H1 (cell line): ENCODE measurements at regions not wholly inside any gene's neighbourhood (a gene's known extent, or its start where the extent isn't known, plus 50 kb on each side); places are given as distances from the start of the nearest gene placed in this dataset.

Experiments
- CTCF ChIA-PET: fragments of 300-600 bp; sonication (Branson Sonifier 250); formaldehyde crosslinking; loops from one replicate; lab custom pipeline; 2021; ENCODE audit not compliant: partially characterized antibody; lab: Charles Lee
- POLR2A ChIA-PET: fragments of 300-600 bp; sonication (Branson Sonifier 250); formaldehyde crosslinking; loops from one replicate; lab custom pipeline; 2021; ENCODE audit warnings: inconsistent platforms; ENCODE audit not compliant: partially characterized antibody; lab: Charles Lee
- DNase-seq, 2 experiments: peaks; one replicate each; pipeline versions ENCODE4 v3.0.0 to v3.0.0-alpha.2; 2010 to 2022; ENCODE audit warnings: low spot score in 2 of 2, low read depth in 1 of 2, mixed read lengths in 1 of 2
- FAIRE-seq: peaks from 2 replicates; lab custom pipeline; 2011; peaks lifted over from hg19 to GRCh38; lab: Jason Lieb, UNC
- H2AFZ ChIP-seq: 2 replicates; pipeline ENCODE4 v1.8.1; 2012; ENCODE audit warnings: low read length, inconsistent platforms
- H2AK5ac ChIP-seq: 2 replicates; pipeline ENCODE4 v1.6.1; 2013; ENCODE audit warnings: low read depth, low read length
- H2BK120ac ChIP-seq: replicated peaks from 2 replicates; pipeline ENCODE3; 2013; ENCODE audit warnings: low read depth, low read length, inconsistent platforms
- H2BK12ac ChIP-seq: 2 replicates; pipeline ENCODE4 v1.6.1; 2013; ENCODE audit warnings: low read depth, low read length
- H2BK15ac ChIP-seq: 2 replicates; pipeline ENCODE4 v1.6.1; 2013; ENCODE audit warnings: low read length
- H2BK20ac ChIP-seq: 2 replicates; pipeline ENCODE4 v1.6.1; 2013; ENCODE audit warnings: low read length
- H2BK5ac ChIP-seq: 2 replicates; pipeline ENCODE4 v1.6.1; 2013; ENCODE audit warnings: low read depth, low read length
- H3K14ac ChIP-seq: 2 replicates; pipeline ENCODE4 v1.6.1; 2013; ENCODE audit warnings: inconsistent platforms; ENCODE audit not compliant: insufficient read length
- H3K18ac ChIP-seq: 2 replicates; pipeline ENCODE4 v1.6.1; 2013; ENCODE audit warnings: low read length; ENCODE audit errors: extremely low read depth
- H3K23ac ChIP-seq: 2 replicates; pipeline ENCODE4 v1.6.1; 2013; ENCODE audit warnings: inconsistent platforms; ENCODE audit not compliant: insufficient read length
- H3K23me2 ChIP-seq: 2 replicates; pipeline ENCODE4 v1.6.1; 2013; ENCODE audit warnings: low read depth, low read length
- H3K27ac ChIP-seq: 2 replicates; pipeline ENCODE4 v1.6.1; 2011; ENCODE audit warnings: low read depth, low read length, inconsistent platforms
- H3K27me3 ChIP-seq, 4 experiments: replicated peaks in 1 of 4; 1 replicate in 1 of 4; 2 replicates in 3 of 4; pipeline versions ENCODE4 v1.6.1 to v1.8.1; 2011 to 2013; ENCODE audit warnings: low read length in 3 of 4, mild to moderate bottlenecking in 3 of 4, inconsistent platforms in 2 of 4, mixed read lengths in 2 of 4, moderate library complexity in 1 of 4; ENCODE audit not compliant: control insufficient read depth in 3 of 4, insufficient read depth in 3 of 4; ENCODE audit errors: extremely low read depth in 1 of 4
- H3K36me3 ChIP-seq, 4 experiments: 2 replicates each; pipeline versions ENCODE4 v1.6.1 to v1.8.1; 2011 to 2013; ENCODE audit warnings: mild to moderate bottlenecking in 4 of 4, low read length in 3 of 4, moderate library complexity in 2 of 4, control low read depth in 1 of 4, inconsistent platforms in 1 of 4; ENCODE audit not compliant: insufficient read depth in 4 of 4, control insufficient read depth in 2 of 4
- H3K4ac ChIP-seq: replicated peaks from 2 replicates; pipeline ENCODE3; 2013; ENCODE audit warnings: low read length, low read depth, mixed read lengths, inconsistent platforms; ENCODE audit not compliant: insufficient read length
- H3K4me1 ChIP-seq, 4 experiments: replicated peaks in 1 of 4; 1 replicate in 1 of 4; 2 replicates in 3 of 4; pipeline versions ENCODE4 v1.6.1 to v1.8.1; 2011 to 2013; ENCODE audit warnings: low read length in 3 of 4, inconsistent platforms in 2 of 4, mixed read lengths in 1 of 4; ENCODE audit not compliant: insufficient read depth in 4 of 4, control insufficient read depth in 3 of 4
- H3K4me2 ChIP-seq, 2 experiments: 2 replicates each; pipeline versions ENCODE4 v1.6.1 to v1.8.1; 2011 to 2013; ENCODE audit warnings: low read depth in 2 of 2, low read length in 2 of 2, control low read depth in 1 of 2, inconsistent platforms in 1 of 2, mild to moderate bottlenecking in 1 of 2; ENCODE audit not compliant: insufficient read depth in 1 of 2
- H3K4me3 ChIP-seq, 4 experiments: fragments of 200-600, 300-600 bp in 1 of 4; sonication (generic), shearing (Covaris generic), sonication (Bioruptor Twin) in 1 of 4; 2 replicates each; pipeline versions ENCODE4 v1.5.1 to v1.8.1; 2011 to 2016; ENCODE audit warnings: low read length in 4 of 4, low read depth in 3 of 4, control low read depth in 2 of 4, inconsistent platforms in 2 of 4, mild to moderate bottlenecking in 2 of 4, mixed read lengths in 1 of 4, moderate library complexity in 1 of 4; ENCODE audit not compliant: insufficient read depth in 2 of 4; ENCODE audit errors: extremely low read depth in 1 of 4
- H3K56ac ChIP-seq: replicated peaks from 2 replicates; pipeline ENCODE3; 2013; ENCODE audit warnings: low read depth, mild to moderate bottlenecking, mixed read lengths, low read length, inconsistent platforms; ENCODE audit not compliant: insufficient read length
- H3K79me1 ChIP-seq: 2 replicates; pipeline ENCODE4 v1.6.1; 2013; ENCODE audit warnings: low read depth, low read length, control low read depth
- H3K79me2 ChIP-seq, 2 experiments: 2 replicates each; pipeline versions ENCODE4 v1.6.1 to v1.8.1; 2012 to 2013; ENCODE audit warnings: low read length in 2 of 2, mild to moderate bottlenecking in 2 of 2, inconsistent platforms in 1 of 2; ENCODE audit not compliant: insufficient read depth in 2 of 2, control insufficient read depth in 1 of 2
- H3K9ac ChIP-seq, 4 experiments: replicated peaks in 1 of 4; 1 replicate in 1 of 4; 2 replicates in 3 of 4; pipeline versions ENCODE4 v1.6.1 to v1.8.1; 2011 to 2013; ENCODE audit warnings: low read depth in 3 of 4, low read length in 3 of 4, control low read depth in 2 of 4, mild to moderate bottlenecking in 2 of 4, moderate library complexity in 2 of 4, inconsistent platforms in 1 of 4; ENCODE audit errors: extremely low read depth in 1 of 4
- H3K9me3 ChIP-seq, 2 experiments: 2 replicates each; pipeline versions ENCODE4 v1.6.1 to v1.8.1; 2012 to 2013; ENCODE audit warnings: mild to moderate bottlenecking in 2 of 2, moderate library complexity in 2 of 2, control low read depth in 1 of 2, inconsistent platforms in 1 of 2, low read depth in 1 of 2, low read length in 1 of 2, mixed read lengths in 1 of 2; ENCODE audit not compliant: insufficient read depth in 2 of 2
- H4K20me1 ChIP-seq, 2 experiments: replicated peaks in 1 of 2; 2 replicates each; pipeline versions ENCODE3 to v1.8.1; 2011 to 2013; ENCODE audit warnings: inconsistent platforms in 2 of 2, low read length in 2 of 2, mild to moderate bottlenecking in 1 of 2; ENCODE audit not compliant: insufficient read depth in 2 of 2, control insufficient read depth in 1 of 2
- H4K5ac ChIP-seq: 2 replicates; pipeline ENCODE4 v1.6.1; 2013; ENCODE audit warnings: low read length, low read depth, mixed read lengths, inconsistent platforms; ENCODE audit not compliant: insufficient read length
- H4K8ac ChIP-seq: 2 replicates; pipeline ENCODE4 v1.8.0; 2013; ENCODE audit warnings: mild to moderate bottlenecking, moderate library complexity, low read length, inconsistent platforms; ENCODE audit not compliant: insufficient read depth; ENCODE audit errors: extremely low read depth
- H4K91ac ChIP-seq: replicated peaks from 2 replicates; pipeline ENCODE3; 2013; ENCODE audit warnings: low read length, mixed read lengths, inconsistent platforms; ENCODE audit not compliant: insufficient read length
- ASH2L ChIP-seq: fragments of 200-600, 300-600 bp; sonication (generic); IDR thresholded peaks from one replicate; pipeline ENCODE4 v1.7.1; 2017; ENCODE audit warnings: low read length
- CREB1 ChIP-seq: IDR thresholded peaks from 2 replicates; pipeline ENCODE4 v1.6.1; 2012; ENCODE audit warnings: inconsistent platforms
- EP300 ChIP-seq, 2 experiments: IDR thresholded peaks; 1 replicate in 1 of 2; 2 replicates in 1 of 2; pipeline ENCODE4 v1.6.1; 2011 to 2012; ENCODE audit warnings: low read depth in 2 of 2, low read length in 2 of 2, mild to moderate bottlenecking in 2 of 2, borderline replicate concordance in 1 of 2, inconsistent platforms in 1 of 2, moderate library complexity in 1 of 2
- EZH2 ChIP-seq: fragments of 200-600 bp; sonication (generic); IDR thresholded peaks from 2 replicates; pipeline ENCODE4 v1.7.1; 2012; ENCODE audit warnings: low read depth, mild to moderate bottlenecking, moderate library complexity, low read length, inconsistent platforms; ENCODE audit not compliant: severe bottlenecking
- JUND ChIP-seq: IDR thresholded peaks from 2 replicates; pipeline ENCODE4 v1.6.1; 2011; ENCODE audit warnings: mild to moderate bottlenecking, improper control_type of control experiment, low read length
- PHF8 ChIP-seq: fragments of 200-600 bp; sonication (generic); conservative IDR thresholded peaks from 2 replicates; pipeline ENCODE4 v1.7.1; 2012; ENCODE audit warnings: low read depth, mild to moderate bottlenecking, inconsistent platforms, low read length, moderate library complexity
- POLR2AphosphoS5 ChIP-seq: IDR thresholded peaks from 2 replicates; pipeline ENCODE4 v1.6.1; 2011; ENCODE audit warnings: low read depth, low read length
- RBBP5 ChIP-seq: IDR thresholded peaks from 2 replicates; pipeline ENCODE4 v1.7.1; 2012; ENCODE audit warnings: low read depth, mild to moderate bottlenecking, inconsistent platforms, low read length, moderate library complexity, borderline replicate concordance
- SIRT6 ChIP-seq: IDR thresholded peaks from one replicate; pipeline ENCODE4 v1.7.1; 2012; ENCODE audit warnings: low read length, inconsistent platforms
- SIX5 ChIP-seq: IDR thresholded peaks from 2 replicates; pipeline ENCODE4 v1.6.1; 2011; ENCODE audit warnings: mild to moderate bottlenecking, low read depth, low read length
- TEAD4 ChIP-seq: IDR thresholded peaks from 2 replicates; pipeline ENCODE4 v1.6.1; 2012; ENCODE audit warnings: low read depth, low read length, inconsistent platforms, mixed read lengths
- WGBS, 2 experiments: shearing (Covaris generic) in 1 of 2; methylation state at CpG; one replicate each; pipeline versions ENCODE4 v1.1.6 to v1.1.7; 2013 to 2015; ENCODE audit warnings: low lambda C conversion rate in 2 of 2, mixed read lengths in 2 of 2, inconsistent platforms in 1 of 2, low coverage in 1 of 2, missing lambda C conversion rate in 1 of 2; ENCODE audit not compliant: insufficient replicate concordance in 2 of 2, insufficient coverage in 1 of 2, insufficient read length in 1 of 2; ENCODE audit errors: extremely low coverage in 1 of 2, missing lambda C conversion rate in 1 of 2; 5-methylcytosine and 5-hydroxymethylcytosine counted together

DNA sequence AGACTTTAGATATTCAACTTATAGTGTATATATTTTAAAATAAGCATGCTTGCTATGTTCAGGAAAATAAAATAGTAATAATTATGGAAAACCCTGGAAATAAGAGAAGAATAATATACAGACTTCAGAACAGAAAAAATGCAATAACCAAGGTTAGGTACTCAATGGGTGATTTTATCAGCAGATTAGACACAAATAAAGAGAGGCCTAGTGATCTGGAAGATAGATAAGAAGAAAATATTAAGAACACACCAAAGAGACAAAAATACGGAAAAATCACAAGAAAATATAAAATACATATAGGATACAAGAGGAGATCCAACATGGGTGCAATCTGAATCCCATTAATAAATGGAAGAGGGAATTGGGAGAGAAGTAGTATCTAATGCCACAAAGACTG lies 1348.5 kb upstream of the WWC1 start:
- Histone ChIP-seq H3K4me2 (no peak overlapping the region), H2BK15ac (no peak overlapping the region), H3K27me3 (no peaks in the 10 kb centered on the region), H3K56ac (no peak overlapping the region), H3K4me3 (no peak overlapping the region), H2BK12ac (no peak overlapping the region), H3K4ac (no peak overlapping the region), H3K14ac (no peak overlapping the region), H3K18ac (no peak overlapping the region), H3K36me3 (no peaks in the 10 kb centered on the region), H3K23me2 (no peaks in the 10 kb centered on the region), H2BK5ac (no peak overlapping the region), H2BK20ac (no peak overlapping the region)
- no peak for DNase-seq
- CTCF ChIA-PET = no interaction called here
- POLR2A ChIA-PET = no interaction called here
- no peak for FAIRE-seq
- TF ChIP-seq SIRT6 = no peak
- TF ChIP-seq EP300 (IDR thresholded peaks at IDR 0.05; ENCODE audit: borderline replicate concordance in 1 of 2, low read depth in 2 of 2, low read length in 2 of 2) = no peak
- TF ChIP-seq SIX5 = no peak
- no peak for TF ChIP-seq RBBP5
- no peak for TF ChIP-seq CREB1
- no peak for TF ChIP-seq POLR2AphosphoS5
- no peak for TF ChIP-seq TEAD4
- no peak for TF ChIP-seq ASH2L
- no peak for TF ChIP-seq PHF8
- no peak for TF ChIP-seq EZH2
- no peak for TF ChIP-seq JUND
- TF ChIP-seq, all 59 proteins: peak for 0
- Histone ChIP-seq H2AFZ (no peak overlapping the region), H3K79me2 (no peaks in the 10 kb centered on the region), H3K27ac (no peak overlapping the region), H3K9ac (no peak overlapping the region), H4K91ac (no peak overlapping the region), H2AK5ac (no peak overlapping the region), H4K8ac (no peak overlapping the region), H3K4me1 (no peaks in the 10 kb centered on the region), H4K5ac (no peak overlapping the region), H3K23ac (no peak overlapping the region), H3K9me3 (no peaks in the 10 kb centered on the region; a peak in 2 of 4 replicates), H4K20me1 (no peaks in the 10 kb centered on the region), H3K79me1 (no peaks in the 10 kb centered on the region), H2BK120ac (no peak overlapping the region)
- WGBS, 2 experiments = 88% methylated on average over 1 of the region's 1 CpG; no CpG with 5 or more reads in 1 of the 2 experiments
